ENCODE measurements at regions not wholly inside any gene's neighbourhood (a gene's known extent, or its start where the extent isn't known, plus 50 kb on each side); places are given as distances from the start of the nearest gene placed in this dataset.

DNA sequence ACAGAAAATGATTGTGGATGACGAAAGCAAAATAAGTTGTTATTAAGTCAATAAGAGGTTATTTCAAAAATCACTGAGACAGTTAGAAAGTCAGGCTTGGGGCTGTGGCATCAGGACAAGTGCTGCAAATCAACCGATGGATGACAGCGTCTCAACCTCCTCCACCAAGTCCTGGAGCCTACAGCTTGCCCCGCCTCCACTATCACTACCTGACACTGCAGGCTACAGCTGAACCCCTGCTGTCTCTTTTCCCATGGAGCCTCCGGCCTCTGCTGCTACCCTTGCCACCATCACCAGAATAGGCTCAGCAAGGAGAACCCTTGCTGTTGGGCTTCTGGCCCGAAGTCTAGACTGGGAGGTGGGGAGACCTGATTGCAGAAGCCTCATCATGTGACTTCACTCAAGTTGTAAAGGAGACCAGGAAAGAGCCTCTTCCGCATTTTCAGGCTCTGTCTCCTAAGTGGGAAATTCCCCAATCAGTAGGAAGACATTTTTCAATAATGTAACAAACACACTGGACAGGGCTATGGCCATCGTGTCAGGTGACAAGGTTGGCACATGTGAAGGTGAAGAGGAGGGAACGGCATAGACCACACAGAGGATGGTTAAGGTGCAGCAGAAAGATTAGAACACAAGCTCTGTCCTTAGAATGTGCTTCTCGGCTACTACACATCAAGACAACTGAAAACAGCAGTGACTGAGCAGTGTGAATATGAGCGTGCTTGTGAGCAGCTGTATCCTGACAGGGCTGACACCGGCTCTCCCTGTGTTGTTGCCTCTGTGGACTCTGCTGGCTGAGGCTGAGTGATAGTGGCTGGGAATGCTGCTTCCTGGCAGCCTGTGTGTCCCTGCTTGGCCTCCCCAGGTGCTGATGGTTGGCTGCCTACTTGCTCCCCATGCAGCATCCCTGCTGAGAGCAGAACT lies 660.7 kb downstream of the PTPRU start:
- TF ChIP-seq EZH2 (IDR thresholded peaks at IDR 0.05) (no peak), EZH2phosphoT487 (IDR thresholded peaks at IDR 0.05) (no peak)
- TF ChIP-seq, protein P1, sequence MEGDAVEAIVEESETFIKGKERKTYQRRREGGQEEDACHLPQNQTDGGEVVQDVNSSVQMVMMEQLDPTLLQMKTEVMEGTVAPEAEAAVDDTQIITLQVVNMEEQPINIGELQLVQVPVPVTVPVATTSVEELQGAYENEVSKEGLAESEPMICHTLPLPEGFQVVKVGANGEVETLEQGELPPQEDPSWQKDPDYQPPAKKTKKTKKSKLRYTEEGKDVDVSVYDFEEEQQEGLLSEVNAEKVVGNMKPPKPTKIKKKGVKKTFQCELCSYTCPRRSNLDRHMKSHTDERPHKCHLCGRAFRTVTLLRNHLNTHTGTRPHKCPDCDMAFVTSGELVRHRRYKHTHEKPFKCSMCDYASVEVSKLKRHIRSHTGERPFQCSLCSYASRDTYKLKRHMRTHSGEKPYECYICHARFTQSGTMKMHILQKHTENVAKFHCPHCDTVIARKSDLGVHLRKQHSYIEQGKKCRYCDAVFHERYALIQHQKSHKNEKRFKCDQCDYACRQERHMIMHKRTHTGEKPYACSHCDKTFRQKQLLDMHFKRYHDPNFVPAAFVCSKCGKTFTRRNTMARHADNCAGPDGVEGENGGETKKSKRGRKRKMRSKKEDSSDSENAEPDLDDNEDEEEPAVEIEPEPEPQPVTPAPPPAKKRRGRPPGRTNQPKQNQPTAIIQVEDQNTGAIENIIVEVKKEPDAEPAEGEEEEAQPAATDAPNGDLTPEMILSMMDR (IDR thresholded peaks at IDR 0.05), result no peak

Data from neural progenitor cell (in vitro differentiated cells).